ENCODE measurements at regions not wholly inside any gene's neighbourhood (a gene's known extent, or its start where the extent isn't known, plus 50 kb on each side); places are given as distances from the start of the nearest gene placed in this dataset.

DNA sequence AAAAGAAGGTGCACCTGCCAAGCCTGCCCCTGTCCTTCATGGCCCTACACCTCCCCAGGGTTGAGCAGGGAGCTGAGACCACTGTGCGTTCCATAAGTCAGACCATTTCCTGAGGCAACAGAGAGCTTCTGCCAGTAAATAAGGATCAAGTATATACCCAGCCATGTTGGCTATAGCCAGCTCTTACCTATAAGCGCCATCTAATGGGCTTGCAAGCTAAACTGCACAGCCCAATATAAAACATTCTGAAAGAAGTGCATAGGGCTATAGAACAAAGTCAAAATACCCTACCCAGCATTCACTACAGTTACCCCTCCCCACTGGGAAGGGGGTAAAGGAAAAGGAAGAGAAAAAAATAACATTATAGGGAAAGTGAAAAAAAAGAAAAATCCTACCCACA is 59.3 kb upstream of the SCAF11 start:
- Histone ChIP-seq H3K36me3 (ENCODE audit: control insufficient read depth in 2 of 2, extremely low read depth in 1 of 2, insufficient read depth in 2 of 2, low read length in 2 of 2) (no peaks in the 10 kb centered on the region), H3K9me1 (replicated peaks; ENCODE audit: control insufficient read depth, extremely low read depth, insufficient read depth, low read length) (no peaks in the 10 kb centered on the region), H3K4me3 (replicated peaks in 1 of 3; ENCODE audit: insufficient read depth in 1 of 3, low read depth in 1 of 3, low read length in 3 of 3) (no peak overlapping the region), H3K9me3 (replicated peaks; ENCODE audit: control insufficient read depth, insufficient read depth, low read length) (no peaks in the 10 kb centered on the region), H3K4me1 (ENCODE audit: control insufficient read depth, extremely low read depth, insufficient read depth, low read length) (no peaks in the 10 kb centered on the region), H3K4me2 (ENCODE audit: insufficient read depth, low read length) (no peak overlapping the region), H3K27ac (ENCODE audit: insufficient read depth, low read depth, low read length) (no peak overlapping the region), H2AFZ (ENCODE audit: low read depth, low read length) (no peak overlapping the region), H3K9ac (replicated peaks; ENCODE audit: extremely low read depth, insufficient read depth, low read length) (no peak overlapping the region), H3K27me3 (ENCODE audit: control insufficient read depth in 2 of 2, insufficient read depth in 2 of 2, low read length in 2 of 2) (peaks cover 0 to 4% of the 10 kb centered on the region in 2 experiments), H4K20me1 (replicated peaks; ENCODE audit: control insufficient read depth, extremely low read depth, insufficient read depth, low read length) (no peaks in the 10 kb centered on the region), H3K79me2 (ENCODE audit: control insufficient read depth, insufficient read depth, low read length) (no peaks in the 10 kb centered on the region)
- CTCF ChIA-PET: interaction anchor here (1.0 to 1.1 kb wide), 2 partner anchors 16 to 287 kb away, joined by 3 read pairs; no protein-coding TSS in a partner anchor
- DNase-seq (ENCODE audit: low read depth, low spot score) (no peak), FAIRE-seq (no peak)
- no TSS peak for BruUV-seq (replicated peaks)
- POLR2A ChIA-PET: no interaction called here
- intact Hi-C loops (cut with micrococcal nuclease) (no loop called here), dilution Hi-C loops (cut with MboI; ENCODE audit: extremely low pct_ligation_motif_present, low sequenced_read_pairs) (no loop called here)
- TF ChIP-seq GATA2 (IDR thresholded peaks at IDR 0.05; ENCODE audit: insufficient read depth, insufficient read length, low read depth, low read length) (no peak), JUN (IDR thresholded peaks at IDR 0.05; ENCODE audit: borderline replicate concordance, insufficient read depth, insufficient read length, low read depth) (no peak)

DNA sequence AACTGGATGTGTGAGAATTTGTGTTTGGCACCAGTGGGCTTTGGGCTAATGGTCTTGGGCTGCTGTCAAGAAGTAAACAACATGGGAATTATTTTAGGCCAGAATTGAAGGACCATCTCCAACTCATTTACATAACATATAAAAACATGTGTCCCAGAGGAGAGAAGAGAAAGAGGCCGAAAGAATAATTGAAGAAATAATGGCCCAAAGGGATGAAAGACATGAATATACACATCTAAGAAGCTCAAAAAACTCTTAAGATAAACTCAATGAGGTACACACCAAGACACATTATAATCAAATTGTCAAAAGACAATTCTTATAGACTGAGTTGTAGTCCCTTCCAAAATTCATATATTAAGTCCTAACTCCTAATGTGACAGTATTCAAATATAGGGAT is 56.1 kb upstream of the SCAF11 start:
- no peak for FAIRE-seq

More for the DNA sequence above, 56.1 kb upstream of the SCAF11 start:
- dilution Hi-C loops (cut with MboI; ENCODE audit: extremely low pct_ligation_motif_present, low sequenced_read_pairs): no loop called here
- Histone ChIP-seq H3K79me2 (ENCODE audit: control insufficient read depth, insufficient read depth, low read length) (no peaks in the 10 kb centered on the region), H3K9ac (replicated peaks; ENCODE audit: extremely low read depth, insufficient read depth, low read length) (no peak overlapping the region), H3K9me1 (replicated peaks; ENCODE audit: control insufficient read depth, extremely low read depth, insufficient read depth, low read length) (no peaks in the 10 kb centered on the region), H3K4me2 (ENCODE audit: insufficient read depth, low read length) (no peak overlapping the region), H4K20me1 (replicated peaks; ENCODE audit: control insufficient read depth, extremely low read depth, insufficient read depth, low read length) (no peaks in the 10 kb centered on the region), H3K4me1 (ENCODE audit: control insufficient read depth, extremely low read depth, insufficient read depth, low read length) (no peaks in the 10 kb centered on the region), H3K9me3 (replicated peaks; ENCODE audit: control insufficient read depth, insufficient read depth, low read length) (no peaks in the 10 kb centered on the region), H3K4me3 (replicated peaks in 1 of 3; ENCODE audit: insufficient read depth in 1 of 3, low read depth in 1 of 3, low read length in 3 of 3) (no peak overlapping the region), H3K36me3 (ENCODE audit: control insufficient read depth in 2 of 2, extremely low read depth in 1 of 2, insufficient read depth in 2 of 2, low read length in 2 of 2) (no peaks in the 10 kb centered on the region), H2AFZ (ENCODE audit: low read depth, low read length) (no peak overlapping the region), H3K27ac (ENCODE audit: insufficient read depth, low read depth, low read length) (no peak overlapping the region), H3K27me3 (ENCODE audit: control insufficient read depth in 2 of 2, insufficient read depth in 2 of 2, low read length in 2 of 2) (peaks cover 0 to 8% of the 10 kb centered on the region in 2 experiments)
- CTCF ChIA-PET: no interaction called here
- POLR2A ChIA-PET: no interaction called here
- TF ChIP-seq POLR2A (IDR thresholded peaks at IDR 0.05; ENCODE audit: low read depth, low read length) (no peak), POLR2AphosphoS5 (IDR thresholded peaks at IDR 0.05; ENCODE audit: insufficient read depth, low read depth, low read length) (no peak), JUN (IDR thresholded peaks at IDR 0.05; ENCODE audit: borderline replicate concordance, insufficient read depth, insufficient read length, low read depth) (no peak), EZH2 (IDR thresholded peaks at IDR 0.05; ENCODE audit: borderline replicate concordance, low read depth, low read length, severe bottlenecking) (no peak), FOS (IDR thresholded peaks at IDR 0.05; ENCODE audit: borderline replicate concordance, insufficient read depth, low read length) (no peak), GATA2 (IDR thresholded peaks at IDR 0.05; ENCODE audit: insufficient read depth, insufficient read length, low read depth, low read length) (no peak)
- TF ChIP-seq, protein P1, sequence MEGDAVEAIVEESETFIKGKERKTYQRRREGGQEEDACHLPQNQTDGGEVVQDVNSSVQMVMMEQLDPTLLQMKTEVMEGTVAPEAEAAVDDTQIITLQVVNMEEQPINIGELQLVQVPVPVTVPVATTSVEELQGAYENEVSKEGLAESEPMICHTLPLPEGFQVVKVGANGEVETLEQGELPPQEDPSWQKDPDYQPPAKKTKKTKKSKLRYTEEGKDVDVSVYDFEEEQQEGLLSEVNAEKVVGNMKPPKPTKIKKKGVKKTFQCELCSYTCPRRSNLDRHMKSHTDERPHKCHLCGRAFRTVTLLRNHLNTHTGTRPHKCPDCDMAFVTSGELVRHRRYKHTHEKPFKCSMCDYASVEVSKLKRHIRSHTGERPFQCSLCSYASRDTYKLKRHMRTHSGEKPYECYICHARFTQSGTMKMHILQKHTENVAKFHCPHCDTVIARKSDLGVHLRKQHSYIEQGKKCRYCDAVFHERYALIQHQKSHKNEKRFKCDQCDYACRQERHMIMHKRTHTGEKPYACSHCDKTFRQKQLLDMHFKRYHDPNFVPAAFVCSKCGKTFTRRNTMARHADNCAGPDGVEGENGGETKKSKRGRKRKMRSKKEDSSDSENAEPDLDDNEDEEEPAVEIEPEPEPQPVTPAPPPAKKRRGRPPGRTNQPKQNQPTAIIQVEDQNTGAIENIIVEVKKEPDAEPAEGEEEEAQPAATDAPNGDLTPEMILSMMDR (IDR thresholded peaks at IDR 0.05; ENCODE audit: extremely low read depth in 1 of 2, insufficient read depth in 1 of 2, low read depth in 1 of 2, low read length in 2 of 2): no peak
- TF ChIP-seq, protein P2, sequence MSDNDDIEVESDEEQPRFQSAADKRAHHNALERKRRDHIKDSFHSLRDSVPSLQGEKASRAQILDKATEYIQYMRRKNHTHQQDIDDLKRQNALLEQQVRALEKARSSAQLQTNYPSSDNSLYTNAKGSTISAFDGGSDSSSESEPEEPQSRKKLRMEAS (IDR thresholded peaks at IDR 0.05; ENCODE audit: insufficient read depth, insufficient read length): no peak
- DNase-seq (ENCODE audit: low read depth, low spot score): no peak
- intact Hi-C loops (cut with micrococcal nuclease): no loop called here
- BruUV-seq (replicated peaks): no TSS peak

Data from endothelial cell of umbilical vein (primary cell).